PC-3 (cell line): ENCODE measurements at regions not wholly inside any gene's neighbourhood (a gene's known extent, or its start where the extent isn't known, plus 50 kb on each side); places are given as distances from the start of the nearest gene placed in this dataset.

ENCODE experiments used
- CTCF ChIP-seq: fragments of 300-600 bp; sonication (generic); conservative IDR thresholded peaks from 2 replicates; pipeline ENCODE4 v1.5.1; 2017; ENCODE audit warnings: antibody characterized with exemption, low read depth, mild to moderate bottlenecking, low read length
- EZH2 ChIP-seq: fragments of 300-600 bp; sonication (generic); IDR thresholded peaks from one replicate; pipeline ENCODE4 v1.6.1; 2017; ENCODE audit warnings: antibody characterized with exemption, mild to moderate bottlenecking, low read length; ENCODE audit not compliant: unreplicated experiment

- TF ChIP-seq CTCF (no peak), EZH2 (no peak)
Observed at GRCh38 chr5:135149956-135150723, 116.1 kb upstream of the PITX1 start.
